Astrocyte of the spinal cord (primary cell): ENCODE measurements at regions not wholly inside any gene's neighbourhood (a gene's known extent, or its start where the extent isn't known, plus 50 kb on each side); places are given as distances from the start of the nearest gene placed in this dataset.

ENCODE experiments used
- DNase-seq: peaks from one replicate; pipeline ENCODE4 v3.0.0; 2011; ENCODE audit warnings: low read depth, low spot score
- H3K4me3 ChIP-seq: 2 replicates; pipeline ENCODE4 v1.5.1; 2011; ENCODE audit warnings: low read depth, mild to moderate bottlenecking, low read length, moderate library complexity
- in situ Hi-C: cut with HindIII; loops from 2 replicates; pipeline ENCODE4 v1.10.0; 2017; ENCODE audit warnings: low sequenced_read_pairs
- TF ChIP-seq, protein P1 (sequence below): IDR thresholded peaks from 2 replicates; pipeline ENCODE4 v1.5.1; 2012; ENCODE audit warnings: low read depth, mild to moderate bottlenecking, low read length, inconsistent platforms

GRCh38 chr12:85680881-85681280 is 155.3 kb downstream of the RASSF9 start:
- TF ChIP-seq, protein P1, sequence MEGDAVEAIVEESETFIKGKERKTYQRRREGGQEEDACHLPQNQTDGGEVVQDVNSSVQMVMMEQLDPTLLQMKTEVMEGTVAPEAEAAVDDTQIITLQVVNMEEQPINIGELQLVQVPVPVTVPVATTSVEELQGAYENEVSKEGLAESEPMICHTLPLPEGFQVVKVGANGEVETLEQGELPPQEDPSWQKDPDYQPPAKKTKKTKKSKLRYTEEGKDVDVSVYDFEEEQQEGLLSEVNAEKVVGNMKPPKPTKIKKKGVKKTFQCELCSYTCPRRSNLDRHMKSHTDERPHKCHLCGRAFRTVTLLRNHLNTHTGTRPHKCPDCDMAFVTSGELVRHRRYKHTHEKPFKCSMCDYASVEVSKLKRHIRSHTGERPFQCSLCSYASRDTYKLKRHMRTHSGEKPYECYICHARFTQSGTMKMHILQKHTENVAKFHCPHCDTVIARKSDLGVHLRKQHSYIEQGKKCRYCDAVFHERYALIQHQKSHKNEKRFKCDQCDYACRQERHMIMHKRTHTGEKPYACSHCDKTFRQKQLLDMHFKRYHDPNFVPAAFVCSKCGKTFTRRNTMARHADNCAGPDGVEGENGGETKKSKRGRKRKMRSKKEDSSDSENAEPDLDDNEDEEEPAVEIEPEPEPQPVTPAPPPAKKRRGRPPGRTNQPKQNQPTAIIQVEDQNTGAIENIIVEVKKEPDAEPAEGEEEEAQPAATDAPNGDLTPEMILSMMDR = no peak
- no peak overlapping the region for H3K4me3 ChIP-seq
- no peak for DNase-seq
- in situ Hi-C loops = no loop called here

DNA sequence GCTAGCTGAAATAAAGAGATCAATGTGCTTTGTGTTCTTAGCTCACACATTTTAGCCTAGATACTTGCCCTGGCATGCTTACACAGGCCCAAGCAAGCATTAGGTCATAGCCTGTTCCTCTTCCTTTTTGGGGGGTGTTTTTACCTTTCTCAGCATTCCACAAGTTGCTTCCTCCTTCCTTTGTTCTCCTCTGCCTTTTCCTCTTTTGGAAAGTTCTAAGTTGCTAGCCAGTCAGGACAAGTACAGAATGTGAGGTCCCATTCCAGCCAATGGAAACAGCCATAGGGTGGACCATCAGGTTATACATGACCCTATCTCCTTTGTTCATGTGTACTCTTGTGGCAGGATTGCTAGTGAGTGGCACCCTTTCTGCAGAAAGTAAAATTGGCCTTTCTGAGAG is 154.9 kb downstream of the RASSF9 start:
- no peak overlapping the region for H3K4me3 ChIP-seq
- no peak for DNase-seq
- in situ Hi-C loops = no loop called here
- TF ChIP-seq, protein P1 = no peak

- TF ChIP-seq, protein P1 = no peak
- no peak for DNase-seq
- H3K4me3 ChIP-seq = no peak overlapping the region
- in situ Hi-C loops = no loop called here
These were observed 153.2 kb downstream of the RASSF9 start for GRCh38 chr12:85683051-85683450.

DNA sequence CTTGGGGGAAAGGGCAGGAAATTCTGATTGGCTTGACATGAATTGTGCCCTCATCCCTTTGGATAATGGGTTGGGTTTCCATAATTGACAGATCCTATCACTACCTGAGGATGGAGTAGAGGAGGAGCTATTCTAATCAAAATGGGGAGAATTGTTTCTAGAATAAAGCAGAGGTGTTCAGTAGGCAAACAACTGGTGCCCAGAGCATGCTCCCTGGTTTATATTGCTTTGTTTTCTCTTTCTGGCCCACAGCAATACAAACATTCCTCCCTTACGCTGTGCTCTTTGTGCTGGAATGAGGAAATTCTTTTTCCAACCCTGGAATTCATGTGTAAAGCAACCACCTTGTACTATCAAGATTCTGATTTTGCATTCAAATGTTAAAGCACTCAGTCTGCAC is 147.4 kb downstream of the RASSF9 start:
- H3K4me3 ChIP-seq = no peak overlapping the region
- in situ Hi-C loops = no loop called here
- no peak for DNase-seq
- TF ChIP-seq, protein P1 = no peak

- H3K4me3 ChIP-seq = no peak overlapping the region
- no peak for DNase-seq
- in situ Hi-C loops = no loop called here
- TF ChIP-seq, protein P1 = no peak
These were observed 146.1 kb downstream of the RASSF9 start for GRCh38 chr12:85690146-85690545.

GRCh38 chr12:85693093-85693665 is 143.0 kb downstream of the RASSF9 start:
- in situ Hi-C loops = no loop called here
- H3K4me3 ChIP-seq = no peak overlapping the region
- DNase-seq = no peak
- TF ChIP-seq, protein P1 = no peak
